Brain microvascular endothelial cell (primary cell): ENCODE measurements at regions not wholly inside any gene's neighbourhood (a gene's known extent, or its start where the extent isn't known, plus 50 kb on each side); places are given as distances from the start of the nearest gene placed in this dataset.

Source experiments
- DNase-seq: peaks from one replicate; pipeline ENCODE4 v3.0.0-alpha.2; 2020
- H3K27ac ChIP-seq: fragments of 250-450 bp; sonication (Bioruptor Pico); 2 replicates; pipeline ENCODE4 v1.5.1; 2020; ENCODE audit warnings: mild to moderate bottlenecking, moderate library complexity
- H3K27me3 ChIP-seq: fragments of 250-450 bp; sonication (Bioruptor Pico); replicated peaks from 2 replicates; pipeline ENCODE4 v1.5.1; 2020; ENCODE audit warnings: mild to moderate bottlenecking
- H3K36me3 ChIP-seq: fragments of 250-450 bp; sonication (Bioruptor Pico); replicated peaks from 2 replicates; pipeline ENCODE4 v1.5.1; 2020; ENCODE audit warnings: mild to moderate bottlenecking
- H3K4me3 ChIP-seq: 2 replicates; pipeline ENCODE4 v1.5.1; 2011; ENCODE audit warnings: low read depth, mild to moderate bottlenecking, control low read depth, low read length, moderate library complexity
- CTCF ChIP-seq: IDR thresholded peaks from 2 replicates; pipeline ENCODE4 v1.5.1; 2011; ENCODE audit warnings: low read depth, mild to moderate bottlenecking, moderate library complexity, low read length, control low read depth, inconsistent platforms; ENCODE audit errors: missing control alignments
- in situ Hi-C: cut with HindIII; loops from 2 replicates; pipeline ENCODE4 v1.10.0; 2017; ENCODE audit warnings: low sequenced_read_pairs, low pct_ligation_motif_present

- Histone ChIP-seq H3K36me3 (no peaks in the 10 kb centered on the region), H3K4me3 (no peak overlapping the region), H3K27me3 (no peaks in the 10 kb centered on the region), H3K27ac (no peak overlapping the region)
- in situ Hi-C loops = no loop called here
- TF ChIP-seq CTCF = no peak
- DNase-seq = no peak
Observed at GRCh38 chr4:16992566-16993225, 94.3 kb upstream of the LDB2 start.

DNA sequence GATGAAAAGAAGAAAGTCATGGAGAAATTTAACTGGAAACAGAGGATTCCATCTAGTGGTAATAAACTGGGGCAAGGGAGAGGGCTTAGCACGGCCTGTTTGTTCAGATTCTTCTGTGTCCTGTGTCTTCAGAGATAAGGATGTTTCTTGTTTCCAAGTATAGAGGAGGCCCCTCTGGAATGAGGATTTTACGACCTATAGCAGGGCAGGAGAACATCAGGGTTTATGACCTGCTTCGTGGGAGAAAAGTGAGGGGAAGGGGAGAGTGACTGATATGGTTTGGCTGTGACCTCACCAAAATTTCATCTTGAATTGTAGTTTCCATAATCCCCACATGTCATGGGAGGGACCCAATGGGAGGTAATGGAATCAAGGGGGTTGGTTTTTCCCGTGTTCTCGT is 93.0 kb upstream of the LDB2 start:
- Histone ChIP-seq H3K27me3 (no peaks in the 10 kb centered on the region), H3K4me3 (no peak overlapping the region), H3K27ac (no peak overlapping the region), H3K36me3 (no peaks in the 10 kb centered on the region)
- TF ChIP-seq CTCF = no peak
- in situ Hi-C loops = no loop called here
- DNase-seq = no peak

DNA sequence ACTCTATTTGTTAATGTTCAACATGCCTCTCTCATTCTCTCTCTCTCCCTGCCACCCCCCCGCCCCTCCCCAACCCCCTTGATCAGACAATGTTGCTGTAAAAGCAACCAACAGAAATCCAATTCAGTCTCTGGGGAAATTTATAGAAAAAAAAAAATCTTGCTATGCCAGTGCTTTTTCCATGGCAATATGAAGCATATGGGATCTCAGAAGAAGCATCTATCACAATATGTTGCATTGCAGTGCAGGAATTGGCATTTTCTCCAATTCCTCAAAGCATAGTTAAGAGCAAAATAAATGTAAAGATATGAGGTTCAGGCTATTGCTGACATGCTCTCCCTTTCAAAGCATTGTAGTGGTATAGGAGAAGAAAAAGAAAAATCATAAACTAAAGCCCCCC is 90.9 kb upstream of the LDB2 start:
- Histone ChIP-seq H3K4me3 (no peak overlapping the region), H3K36me3 (no peaks in the 10 kb centered on the region), H3K27me3 (no peaks in the 10 kb centered on the region), H3K27ac (no peak overlapping the region)
- DNase-seq = no peak
- no peak for TF ChIP-seq CTCF
- in situ Hi-C loops = no loop called here

GRCh38 chr4:16988814-16989213 is 90.4 kb upstream of the LDB2 start:
- TF ChIP-seq CTCF = no peak
- no peak overlapping the region for H3K4me3 ChIP-seq
- in situ Hi-C loops = no loop called here
- DNase-seq = no peak
- no peak overlapping the region for H3K27ac ChIP-seq
- H3K36me3 ChIP-seq = no peaks in the 10 kb centered on the region
- H3K27me3 ChIP-seq = no peaks in the 10 kb centered on the region

DNA sequence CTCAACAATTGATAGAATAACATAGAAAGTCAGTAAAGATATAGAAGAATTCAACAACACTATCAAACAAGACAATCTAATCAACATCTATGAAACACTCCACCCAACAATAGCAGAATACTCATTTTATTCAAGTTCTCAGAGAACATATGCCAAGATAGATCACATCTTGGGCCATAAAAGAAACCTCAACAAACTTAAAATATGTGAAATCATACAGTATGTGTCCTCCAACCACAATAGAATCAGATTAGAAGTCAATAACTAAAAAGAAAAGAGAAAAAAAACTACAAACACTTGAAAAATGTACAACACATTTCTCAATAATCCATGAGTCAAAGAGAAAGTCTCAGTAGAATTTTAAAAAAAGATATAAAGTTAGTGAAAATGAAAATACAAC is 78.6 kb upstream of the LDB2 start:
- H3K27ac ChIP-seq = no peak overlapping the region
- in situ Hi-C loops = no loop called here
- DNase-seq = no peak
- no peak overlapping the region for H3K4me3 ChIP-seq
- H3K36me3 ChIP-seq = no peaks in the 10 kb centered on the region
- no peak for TF ChIP-seq CTCF
- H3K27me3 ChIP-seq = no peaks in the 10 kb centered on the region

GRCh38 chr4:16969696-16970135 is 71.3 kb upstream of the LDB2 start:
- peak; percentile 42 for DNase-seq
- no peak overlapping the region for H3K4me3 ChIP-seq
- in situ Hi-C loops = no loop called here
- H3K36me3 ChIP-seq = no peaks in the 10 kb centered on the region
- H3K27me3 ChIP-seq = no peaks in the 10 kb centered on the region
- H3K27ac ChIP-seq = no peak overlapping the region
- no peak for TF ChIP-seq CTCF
